ENCODE measurements at regions not wholly inside any gene's neighbourhood (a gene's known extent, or its start where the extent isn't known, plus 50 kb on each side); places are given as distances from the start of the nearest gene placed in this dataset.

DNA sequence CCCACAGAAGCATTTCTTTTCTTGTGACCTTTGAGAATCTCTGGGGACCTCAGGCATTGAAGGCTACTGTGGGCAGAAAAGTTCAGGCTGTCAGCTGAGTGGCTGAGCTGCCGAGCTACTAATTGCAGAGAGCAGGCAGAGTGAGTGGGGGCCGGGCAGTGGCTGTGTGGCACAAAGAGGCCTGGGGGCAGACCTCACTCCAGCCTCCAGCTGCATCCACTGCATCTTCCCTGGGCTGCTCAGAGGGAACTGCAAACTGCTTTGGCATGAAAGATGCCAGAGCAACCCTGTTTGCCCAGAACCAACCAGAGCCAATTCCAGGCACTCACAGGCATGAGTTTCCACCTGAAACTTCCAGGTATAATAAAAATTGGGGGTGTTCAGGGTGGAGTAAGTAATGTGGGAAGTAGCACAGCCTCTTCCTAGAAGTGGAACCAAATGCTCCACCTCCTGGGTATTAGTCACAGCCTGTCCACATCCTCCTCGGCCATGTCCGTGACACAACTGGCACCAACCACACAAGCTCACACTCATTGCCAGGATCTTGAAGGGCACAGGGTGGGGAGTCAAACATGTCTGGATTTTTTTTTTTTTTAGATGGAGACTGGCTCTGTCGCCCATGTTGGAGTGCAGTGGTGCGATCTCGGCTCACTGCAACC, 548.9 kb downstream of the BNC2 start:
- no peak overlapping the region for H3K4me3 ChIP-seq
- H3K27ac ChIP-seq (ENCODE audit: extremely low read depth, low read depth, low read length): no peak overlapping the region
- no peak overlapping the region for H3K9ac ChIP-seq (ENCODE audit: insufficient read depth in 1 of 2, low read depth in 2 of 2, low read length in 2 of 2)
- WGBS (ENCODE audit: insufficient coverage, low coverage, missing lambda C conversion rate): 0% methylated on average over 3 of the region's 7 CpGs
- ATAC-seq: no peak
- ChIA-PET CTCF (ENCODE audit: low intra/inter-chr PET ratio) (no interaction called here), POLR2A (no interaction called here)
- in situ Hi-C loops (cut with MboI): no loop called here
- intact Hi-C loops (cut with micrococcal nuclease): no loop called here
- H3K9me3 ChIP-seq (replicated peaks; ENCODE audit: control insufficient read depth, insufficient read depth, low read depth, low read length): no peaks in the 10 kb centered on the region
- H4K20me1 ChIP-seq (replicated peaks; ENCODE audit: control insufficient read depth, insufficient read depth, low read length): no peaks in the 10 kb centered on the region
- H3K9me1 ChIP-seq (ENCODE audit: control insufficient read depth, insufficient read depth, low read length): no peaks in the 10 kb centered on the region
- H3K4me1 ChIP-seq (replicated peaks in 1 of 2; ENCODE audit: control insufficient read depth in 2 of 2, insufficient read depth in 2 of 2, low read length in 2 of 2): no peaks in the 10 kb centered on the region
- no peaks in the 10 kb centered on the region for H3K79me2 ChIP-seq (ENCODE audit: control insufficient read depth, insufficient read depth, low read length)
- H3K27me3 ChIP-seq (ENCODE audit: control insufficient read depth in 2 of 2, insufficient read depth in 2 of 2, low read length in 2 of 2): no peaks in the 10 kb centered on the region
- no TSS peak for BruUV-seq (replicated peaks)
- DNase-seq (ENCODE audit: extremely low read depth in 1 of 4, low spot score in 3 of 4): no peak
- no peaks in the 10 kb centered on the region for H3K36me3 ChIP-seq (ENCODE audit: control insufficient read depth, insufficient read depth, low read length)
- TF ChIP-seq SNRNP70 (optimal IDR thresholded peaks at IDR 0.05; ENCODE audit: low read depth, low read length): no peak
- TF ChIP-seq, protein P1, sequence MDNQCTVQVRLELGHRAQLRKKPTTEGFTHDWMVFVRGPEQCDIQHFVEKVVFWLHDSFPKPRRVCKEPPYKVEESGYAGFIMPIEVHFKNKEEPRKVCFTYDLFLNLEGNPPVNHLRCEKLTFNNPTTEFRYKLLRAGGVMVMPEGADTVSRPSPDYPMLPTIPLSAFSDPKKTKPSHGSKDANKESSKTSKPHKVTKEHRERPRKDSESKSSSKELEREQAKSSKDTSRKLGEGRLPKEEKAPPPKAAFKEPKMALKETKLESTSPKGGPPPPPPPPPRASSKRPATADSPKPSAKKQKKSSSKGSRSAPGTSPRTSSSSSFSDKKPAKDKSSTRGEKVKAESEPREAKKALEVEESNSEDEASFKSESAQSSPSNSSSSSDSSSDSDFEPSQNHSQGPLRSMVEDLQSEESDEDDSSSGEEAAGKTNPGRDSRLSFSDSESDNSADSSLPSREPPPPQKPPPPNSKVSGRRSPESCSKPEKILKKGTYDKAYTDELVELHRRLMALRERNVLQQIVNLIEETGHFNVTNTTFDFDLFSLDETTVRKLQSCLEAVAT (IDR thresholded peaks at IDR 0.05): no peak
- no peak for TF ChIP-seq ZNF282 (CRISPR knock-in tag; IDR thresholded peaks at IDR 0.05)
- no peak for TF ChIP-seq DMBX1 (CRISPR knock-in tag; IDR thresholded peaks at IDR 0.05; ENCODE audit: borderline replicate concordance)
- no peak for TF ChIP-seq WHSC1 (IDR thresholded peaks at IDR 0.05; ENCODE audit: low read length)
- no peak for TF ChIP-seq ZFP1 (CRISPR knock-in tag; IDR thresholded peaks at IDR 0.05)
- no peak for TF ChIP-seq MXI1 (IDR thresholded peaks at IDR 0.05; ENCODE audit: low read depth, low read length)
- TF ChIP-seq ZNF134 (CRISPR knock-in tag; conservative IDR thresholded peaks at IDR 0.05): no peak
- no peak for TF ChIP-seq RFX7 (CRISPR knock-in tag; IDR thresholded peaks at IDR 0.05)
- no peak for TF ChIP-seq EHMT2 (IDR thresholded peaks at IDR 0.05)
- no peak overlapping the region for H2AFZ ChIP-seq (ENCODE audit: low read depth, low read length)
- FAIRE-seq: no peak
- no peak overlapping the region for H3K4me2 ChIP-seq (ENCODE audit: insufficient read depth, low read length)

All from K562 (cell line).